Activated effector memory CD4-positive, alpha-beta T cell treated with anti-CD3 and anti-CD28 coated beads, Interleukin-2, amount 50 U/mL, for 16 hours (primary cell): ENCODE measurements at regions not wholly inside any gene's neighbourhood (a gene's known extent, or its start where the extent isn't known, plus 50 kb on each side); places are given as distances from the start of the nearest gene placed in this dataset.

Experiments
- DNase-seq: peaks from one replicate; pipeline ENCODE4 v3.0.0-alpha.2; 2020

DNA sequence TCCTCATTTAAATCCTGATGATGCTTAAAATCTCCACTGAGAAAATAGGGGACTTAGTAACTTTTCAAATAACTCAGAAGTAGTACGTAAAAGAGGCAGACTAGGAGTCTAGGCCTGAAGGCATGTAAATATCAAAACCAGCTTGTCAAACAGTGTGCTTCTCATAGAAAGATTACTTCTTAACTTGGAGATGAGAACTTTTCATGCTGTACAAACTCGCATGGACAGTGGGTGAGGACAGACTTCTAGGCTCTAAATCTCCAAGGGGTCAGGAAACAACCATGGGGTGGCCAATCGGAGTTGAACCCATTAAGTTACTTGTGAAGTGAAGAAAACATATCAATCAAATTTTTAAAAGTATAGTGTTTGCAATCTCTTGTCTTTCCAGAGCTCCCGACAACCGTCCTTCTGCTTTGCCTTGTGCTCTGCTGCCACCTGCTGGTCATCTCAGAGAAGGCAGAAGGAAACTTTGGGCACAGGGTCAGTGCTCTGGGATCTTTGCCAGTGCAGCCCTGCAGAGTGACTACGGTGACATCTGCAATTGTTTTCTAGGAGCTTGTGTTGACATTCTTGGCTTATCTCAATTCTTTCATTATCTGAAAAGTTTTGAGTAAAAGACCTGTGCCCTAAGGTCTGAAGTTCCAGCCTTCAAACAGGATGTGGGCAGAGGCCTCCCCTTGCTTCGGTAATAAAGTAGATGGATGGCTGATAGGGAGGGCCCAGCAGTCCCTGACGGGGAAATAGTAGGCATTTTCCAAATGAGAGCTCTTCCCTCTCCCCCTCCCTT, 105.1 kb upstream of the PDE4B start:
- peak; percentile 90 for DNase-seq

GRCh38 chr1:65688215-65688566, 104.5 kb upstream of the PDE4B start:
- no peak for DNase-seq

DNA sequence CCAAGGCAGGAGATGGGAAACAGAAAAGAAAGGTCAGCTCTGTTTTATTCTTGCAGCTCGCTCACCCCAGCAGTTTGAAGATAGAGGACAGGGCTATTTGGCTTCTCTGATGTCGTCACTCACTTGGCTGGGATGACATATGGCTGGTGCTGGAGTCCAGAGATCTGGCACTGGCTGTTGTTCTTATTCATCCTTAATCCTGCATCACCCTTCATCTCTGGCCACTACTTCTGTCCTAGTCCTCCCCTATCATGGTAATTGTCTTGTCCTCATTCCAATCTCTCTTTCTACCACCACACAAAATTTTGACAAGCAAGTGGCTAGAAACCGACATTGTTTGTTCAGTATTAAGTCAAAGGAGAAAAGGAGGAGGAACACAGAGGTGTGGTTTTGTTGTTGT, 103.8 kb upstream of the PDE4B start:
- DNase-seq = no peak

DNA sequence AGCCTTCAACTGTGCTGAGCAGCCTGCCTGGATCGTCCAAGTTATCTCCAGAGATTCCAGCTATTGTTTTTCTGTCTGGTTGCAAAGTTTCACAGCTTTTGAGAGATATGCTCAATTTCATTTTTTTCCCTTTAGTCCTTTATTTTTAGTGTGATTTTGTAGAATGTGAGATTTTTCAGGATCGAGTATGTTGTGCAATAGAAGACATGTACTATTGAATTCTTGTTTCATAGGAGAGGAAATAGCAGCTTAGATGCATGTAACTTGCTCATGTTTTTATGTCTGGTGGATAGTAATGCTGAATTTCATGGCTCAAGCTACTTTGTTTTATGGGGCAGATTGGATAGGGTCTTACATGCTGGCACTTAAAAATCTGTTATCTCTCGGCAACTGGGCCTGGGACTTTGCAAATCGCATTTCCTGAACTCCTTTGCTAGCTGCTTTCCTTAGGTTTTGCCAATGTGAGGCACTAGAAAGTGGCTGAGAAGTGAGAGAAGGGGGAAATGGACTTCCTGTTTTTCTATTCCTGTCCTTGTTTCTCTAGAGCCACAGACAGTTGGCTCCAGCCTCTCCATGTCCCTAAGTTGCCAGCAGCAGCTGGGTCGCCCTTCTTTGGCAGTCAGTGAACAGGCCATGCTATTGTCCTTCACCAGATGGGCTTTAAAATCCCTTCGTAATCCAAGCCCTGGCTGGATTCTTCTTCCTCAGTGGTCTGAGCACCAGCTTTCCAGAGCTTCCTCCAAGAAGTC, 101.4 kb upstream of the PDE4B start:
- DNase-seq = no peak

- DNase-seq = no peak
These were observed 100.7 kb upstream of the PDE4B start for GRCh38 chr1:65691972-65692371.

DNA sequence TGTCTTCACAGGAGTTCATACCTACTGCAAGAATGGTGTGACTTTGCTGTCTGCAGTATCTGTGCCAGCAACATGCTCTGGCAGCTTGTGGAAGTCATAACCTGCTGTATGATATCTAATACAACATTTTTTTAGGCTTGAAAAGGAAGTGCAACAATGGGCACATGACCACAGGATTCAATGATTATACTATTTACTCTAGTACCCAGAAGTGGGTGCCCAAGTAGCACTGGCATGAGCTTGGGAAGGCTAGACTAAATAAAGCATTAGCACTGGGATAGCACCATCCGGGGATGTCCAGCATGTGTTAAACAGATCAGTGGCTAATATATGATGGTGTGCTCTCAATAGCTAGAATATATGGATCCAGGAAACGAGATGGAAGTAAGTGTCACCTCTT, 98.6 kb upstream of the PDE4B start:
- DNase-seq = no peak

- no peak for DNase-seq
These were observed 97.8 kb upstream of the PDE4B start for GRCh38 chr1:65694933-65695332.

DNA sequence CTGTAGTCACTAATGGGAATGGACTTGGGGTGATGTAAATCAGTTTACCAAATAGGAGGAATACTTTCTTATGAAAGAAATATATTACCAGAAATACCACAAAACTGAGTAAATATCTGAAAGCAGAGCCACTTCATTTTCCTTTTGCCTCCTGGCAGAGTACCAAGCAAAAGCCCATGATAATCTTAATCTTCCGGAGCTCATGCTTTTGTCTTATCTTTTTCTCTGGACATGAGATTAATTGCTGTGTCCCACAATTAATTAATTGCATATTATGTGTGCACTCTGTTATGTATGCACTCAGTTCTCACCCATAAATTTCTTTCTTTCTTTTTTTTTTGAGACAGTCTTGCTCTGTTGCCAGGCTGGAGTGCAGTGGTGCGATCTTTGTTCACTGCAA, 94.1 kb upstream of the PDE4B start:
- no peak for DNase-seq

DNA sequence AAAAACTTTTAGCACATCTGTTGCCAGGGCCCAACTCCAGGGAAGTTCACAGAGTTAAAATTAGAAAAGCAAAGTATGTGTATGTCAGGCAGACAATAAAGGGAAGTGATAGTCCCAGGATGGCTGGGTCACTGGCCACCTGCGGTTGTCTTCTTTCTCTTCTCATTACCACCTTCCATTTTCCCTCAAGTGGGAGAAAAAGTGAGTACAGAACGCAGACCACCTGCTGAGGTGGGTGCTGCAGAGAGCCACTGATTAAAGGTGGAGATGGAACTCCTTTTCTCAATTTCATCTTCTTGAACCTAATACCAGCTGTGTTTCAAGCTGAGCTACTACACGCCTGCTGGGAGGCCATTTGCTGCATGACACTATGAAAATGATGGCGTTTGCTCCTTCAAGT, 88.8 kb upstream of the PDE4B start:
- no peak for DNase-seq

- DNase-seq = no peak
These were observed 88.4 kb upstream of the PDE4B start for GRCh38 chr1:65704318-65704717.

DNA sequence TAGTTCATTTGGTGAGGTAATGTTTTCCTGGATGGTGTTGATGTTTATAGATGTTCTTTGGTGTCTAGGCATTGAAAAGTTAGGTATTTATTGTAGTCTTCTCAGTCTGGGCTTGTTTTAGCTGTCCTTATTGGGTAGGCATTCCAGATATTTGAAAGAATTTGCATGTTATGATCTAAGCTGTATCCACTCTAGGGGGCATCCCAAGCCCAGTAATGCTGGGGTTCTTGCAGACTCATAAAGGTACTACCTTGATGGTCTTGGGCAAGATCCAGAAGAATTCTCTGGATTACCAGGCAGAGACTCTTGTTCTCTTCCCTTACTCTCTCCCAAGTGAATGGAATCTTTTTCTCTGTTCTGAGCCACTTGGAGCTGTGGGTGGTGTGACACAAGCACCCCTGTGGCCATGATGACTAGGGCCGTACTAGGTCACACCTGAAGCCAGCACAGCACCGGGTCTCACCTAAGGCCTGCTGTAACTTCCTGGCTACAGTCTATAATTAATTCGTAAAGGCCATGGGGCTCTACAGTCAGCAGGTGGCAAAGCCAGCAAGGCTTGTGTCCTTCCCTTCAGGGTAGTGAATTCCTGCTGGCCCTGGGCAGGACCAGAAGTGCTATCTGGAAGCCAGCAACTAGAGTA, 74.8 kb upstream of the PDE4B start:
- DNase-seq = no peak

DNA sequence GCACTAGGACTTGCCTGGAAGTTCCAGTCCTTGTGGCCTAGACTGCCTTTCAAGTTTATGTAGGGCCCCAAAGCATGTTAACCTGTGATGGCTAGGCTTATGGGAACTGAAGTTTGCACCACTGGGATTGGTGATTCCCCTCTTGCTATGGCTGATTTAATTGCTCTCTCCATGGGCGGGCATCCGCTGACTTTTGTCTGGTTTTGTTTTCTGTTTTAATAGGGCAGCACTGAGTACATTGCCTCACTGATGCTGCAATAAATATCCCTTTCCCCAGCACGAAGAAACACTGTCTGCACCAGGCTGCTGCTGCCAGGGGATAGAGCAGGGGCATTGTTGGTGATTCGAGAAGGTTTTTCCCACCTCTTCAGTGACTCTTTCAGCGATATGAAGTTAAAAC, 73.3 kb upstream of the PDE4B start:
- no peak for DNase-seq

GRCh38 chr1:65722461-65722860, 70.2 kb upstream of the PDE4B start:
- DNase-seq = no peak

GRCh38 chr1:65724151-65724550, 68.5 kb upstream of the PDE4B start:
- no peak for DNase-seq

- no peak for DNase-seq
These were observed 67.6 kb upstream of the PDE4B start for GRCh38 chr1:65725064-65725463.

DNA sequence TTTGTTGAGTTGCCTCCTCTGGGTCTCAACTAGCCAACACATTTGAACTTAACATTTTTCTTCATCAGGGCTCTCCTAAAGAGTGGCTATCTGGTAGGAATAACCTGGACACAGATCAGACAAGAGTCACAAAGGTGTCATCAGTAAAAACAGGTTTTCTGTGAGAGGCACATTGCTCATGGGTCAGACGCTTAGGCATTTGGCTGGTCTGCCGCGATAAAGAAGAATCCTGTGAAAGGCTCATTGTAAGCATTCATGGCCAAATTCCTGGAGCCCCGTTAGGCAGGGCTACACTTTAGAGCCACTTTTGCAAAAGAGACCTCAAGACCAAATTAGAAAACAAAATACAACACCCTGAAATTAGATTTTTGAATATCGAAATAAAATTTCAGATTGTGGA, 64.2 kb upstream of the PDE4B start:
- DNase-seq = no peak

GRCh38 chr1:65729259-65729658, 63.4 kb upstream of the PDE4B start:
- no peak for DNase-seq

- no peak for DNase-seq
These were observed 57.7 kb upstream of the PDE4B start for GRCh38 chr1:65734979-65735378.

DNA sequence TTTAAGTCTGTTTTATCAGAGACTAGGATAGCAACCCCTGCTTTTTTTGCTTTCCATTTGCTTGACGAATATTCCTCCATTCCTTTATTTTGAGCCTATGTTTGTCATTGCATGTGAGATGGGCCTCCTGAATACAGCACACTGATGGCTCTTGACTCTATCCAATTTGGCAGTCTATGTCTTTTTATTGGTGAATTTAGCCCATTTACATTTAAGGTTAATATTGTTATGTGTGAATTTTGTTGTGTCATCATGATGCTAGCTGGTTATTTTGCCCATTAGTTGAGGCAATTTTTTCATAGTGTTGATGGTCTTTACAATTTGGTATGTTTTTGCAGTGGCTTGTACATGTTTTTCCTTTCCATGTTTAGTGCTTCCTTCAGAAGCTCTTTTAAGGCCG, 50.7 kb upstream of the PDE4B start:
- no peak for DNase-seq
